K562 (cell line): ENCODE measurements at regions not wholly inside any gene's neighbourhood (a gene's known extent, or its start where the extent isn't known, plus 50 kb on each side); places are given as distances from the start of the nearest gene placed in this dataset.

Experiments used
- ATAC-seq: fragments of 200-7000 bp; cut with Tn5 transposase; 3 replicates; pipeline ENCODE4 v1.9.1; 2020; ENCODE audit warnings: moderate library complexity
- BruUV-seq: library from RNA; stranded (reverse); fragments of 400-500 nt; replicated peaks from 2 replicates; lab custom pipeline; 2021; lab: Mats Ljungman, UMichigan
- CTCF ChIA-PET: fragments of 300-600 bp; formaldehyde crosslinking; extraction: SDS; loops from one replicate; lab custom pipeline; 2021; ENCODE audit warnings: low intra/inter-chr PET ratio; lab: Yijun Ruan, JAX
- POLR2A ChIA-PET: fragments of 300-600, 350-650 bp; sonication (Branson Sonifier 250); formaldehyde crosslinking; extraction: SDS; loops from one replicate; lab custom pipeline; 2021; ENCODE audit warnings: antibody characterized with exemption, inconsistent platforms; lab: Yijun Ruan, JAX
- DNase-seq, 4 experiments: peaks; one replicate each; pipeline versions ENCODE4 v3.0.0 to v3.0.0-alpha.2; 2011 to 2018; ENCODE audit warnings: low spot score in 3 of 4, mixed read lengths in 3 of 4; ENCODE audit errors: extremely low read depth in 1 of 4
- FAIRE-seq: peaks from 2 replicates; lab custom pipeline; 2011; peaks lifted over from hg19 to GRCh38; lab: Jason Lieb, UNC
- H2AFZ ChIP-seq: 2 replicates; pipeline ENCODE4 v1.6.0; 2011; ENCODE audit warnings: low read depth, low read length, control low read depth, inconsistent platforms
- H3K27ac ChIP-seq: fragments of 200-600 bp; 3 replicates; pipeline ENCODE4 v1.8.0; 2011; ENCODE audit warnings: low read depth, mild to moderate bottlenecking, control low read depth, inconsistent platforms, low read length, moderate library complexity, mixed read lengths; ENCODE audit errors: extremely low read depth
- H3K27me3 ChIP-seq, 2 experiments: fragments of 300-600 bp in 1 of 2; 2 replicates in 1 of 2; 3 replicates in 1 of 2; pipeline versions ENCODE4 v1.6.0 to v1.8.0; 2011; ENCODE audit warnings: inconsistent platforms in 2 of 2, low read length in 2 of 2, mild to moderate bottlenecking in 1 of 2, mixed read lengths in 1 of 2, moderate library complexity in 1 of 2; ENCODE audit not compliant: control insufficient read depth in 2 of 2, insufficient read depth in 2 of 2
- H3K36me3 ChIP-seq: fragments of 300-600 bp; 3 replicates; pipeline ENCODE4 v1.8.0; 2011; ENCODE audit warnings: mild to moderate bottlenecking, low read length, inconsistent platforms; ENCODE audit not compliant: control insufficient read depth, insufficient read depth
- H3K4me1 ChIP-seq, 2 experiments: fragments of 200-600 bp in 1 of 2; replicated peaks in 1 of 2; 2 replicates in 1 of 2; 3 replicates in 1 of 2; pipeline versions ENCODE4 v1.5.1 to v1.8.0; 2011; ENCODE audit warnings: inconsistent platforms in 2 of 2, low read length in 2 of 2, mild to moderate bottlenecking in 1 of 2, mixed read lengths in 1 of 2, moderate library complexity in 1 of 2; ENCODE audit not compliant: control insufficient read depth in 2 of 2, insufficient read depth in 2 of 2
- H3K4me2 ChIP-seq: 2 replicates; pipeline ENCODE4 v1.6.1; 2011; ENCODE audit warnings: low read length, control low read depth, inconsistent platforms, mixed read lengths; ENCODE audit not compliant: insufficient read depth
- H3K4me3 ChIP-seq: fragments of 200-600 bp; sonication (generic), shearing (Covaris generic); 2 replicates; pipeline ENCODE4 v1.5.1; 2016; ENCODE audit warnings: control low read depth, inconsistent platforms
- H3K79me2 ChIP-seq: fragments of 200-600 bp; 3 replicates; pipeline ENCODE4 v1.8.0; 2011; ENCODE audit warnings: low read length, inconsistent platforms; ENCODE audit not compliant: control insufficient read depth, insufficient read depth
- H3K9ac ChIP-seq, 2 experiments: 2 replicates each; pipeline versions ENCODE4 v1.6.0 to v1.6.1; 2011; ENCODE audit warnings: low read depth in 2 of 2, low read length in 2 of 2, control low read depth in 1 of 2, inconsistent platforms in 1 of 2, mild to moderate bottlenecking in 1 of 2, mixed read lengths in 1 of 2; ENCODE audit not compliant: insufficient read depth in 1 of 2
- H3K9me1 ChIP-seq: one replicate; pipeline ENCODE4 v1.6.0; 2011; ENCODE audit warnings: inconsistent platforms, mild to moderate bottlenecking, low read length, moderate library complexity; ENCODE audit not compliant: control insufficient read depth, insufficient read depth
- H3K9me3 ChIP-seq: replicated peaks from 2 replicates; pipeline ENCODE4 v1.5.1; 2011; ENCODE audit warnings: low read depth, low read length, inconsistent platforms; ENCODE audit not compliant: control insufficient read depth, insufficient read depth
- H4K20me1 ChIP-seq: replicated peaks from 2 replicates; pipeline ENCODE4 v1.6.1; 2011; ENCODE audit warnings: low read length, inconsistent platforms, mixed read lengths; ENCODE audit not compliant: control insufficient read depth, insufficient read depth
- ADNP ChIP-seq: fragments of 200-800 bp; sonication (Bioruptor generic); IDR thresholded peaks from 2 replicates; pipeline ENCODE4 v1.6.1; 2016; ENCODE audit warnings: missing genetic modification characterization, missing compliant biosample characterization
- C11orf30 ChIP-seq: fragments of 450-650 bp; IDR thresholded peaks from 2 replicates; pipeline ENCODE4 v1.6.1; 2016; ENCODE audit warnings: low read depth, mild to moderate bottlenecking
- ESRRA ChIP-seq: fragments of 450-650 bp; IDR thresholded peaks from 2 replicates; pipeline ENCODE4 v1.6.1; 2014; ENCODE audit warnings: low read depth, mild to moderate bottlenecking, moderate library complexity, borderline replicate concordance
- SNRNP70 ChIP-seq: fragments of 200-400 bp; formaldehyde crosslinking; optimal IDR thresholded peaks from 2 replicates; pipeline ENCODE3; 2017; ENCODE audit warnings: low read depth, low read length
- U2AF2 ChIP-seq: fragments of 200-400 bp; formaldehyde crosslinking; optimal IDR thresholded peaks from 2 replicates; pipeline ENCODE3; 2017; ENCODE audit warnings: low read depth, mild to moderate bottlenecking, low read length
- ZNF274 ChIP-seq: IDR thresholded peaks from 2 replicates; pipeline ENCODE4 v1.6.1; 2011; ENCODE audit warnings: low read depth, mild to moderate bottlenecking, low read length, moderate library complexity, borderline replicate concordance
- ZNF282 ChIP-seq: sonication (generic); formaldehyde crosslinking; IDR thresholded peaks from 2 replicates; pipeline ENCODE4 v1.8.1; 2023; ENCODE audit warnings: missing genetic modification reagents
- ZNF316 ChIP-seq: fragments of 450-650 bp; IDR thresholded peaks from 2 replicates; pipeline ENCODE4 v1.6.1; 2016
- WGBS: fragments of 100-300 bp; shearing (Covaris generic); methylation state at CpG from one replicate; pipeline ENCODE4 v1.1.6; 2016; ENCODE audit warnings: low coverage, mixed read lengths; ENCODE audit not compliant: insufficient coverage; ENCODE audit errors: missing lambda C conversion rate; 5-methylcytosine and 5-hydroxymethylcytosine counted together
- in situ Hi-C: fragments of 300-500 bp; cut with MboI; formaldehyde crosslinking; loops from 4 replicates; pipeline ENCODE4 v1.15.0; 2018; ENCODE audit warnings: inconsistent platforms, mixed read lengths
- intact Hi-C: fragments of 100-400 bp; cut with micrococcal nuclease; formaldehyde crosslinking; loops from 2 replicates; pipeline ENCODE4 v1.14.2; 2022
- TF ChIP-seq, protein P1 (sequence below): sonication (generic); formaldehyde crosslinking; IDR thresholded peaks from 2 replicates; pipeline ENCODE4 v1.8.0; 2022; ENCODE audit warnings: mild to moderate bottlenecking, missing genetic modification reagents

DNA sequence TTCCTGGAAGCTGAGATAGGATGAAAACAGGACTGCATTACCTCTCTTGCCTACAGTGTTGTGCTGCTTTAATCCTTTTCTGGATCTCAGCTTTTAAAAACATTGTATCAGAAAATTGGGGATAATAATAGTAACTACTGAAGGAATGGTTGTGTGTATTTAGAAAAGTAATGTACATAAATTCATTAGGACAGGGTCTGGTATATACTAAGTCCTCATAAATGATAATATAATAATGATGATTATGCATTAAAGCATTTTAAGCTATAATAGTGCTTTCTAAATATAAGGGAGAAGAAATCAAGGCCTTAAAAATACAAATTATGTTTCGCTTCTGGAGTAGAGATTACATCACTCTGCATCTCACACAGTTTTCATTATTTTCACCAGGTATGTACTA lies 530.1 kb downstream of the ZNF385D start:
- ATAC-seq: no peak
- WGBS: 0% methylated on average over 1 of the region's 1 CpG
- Histone ChIP-seq H3K9me3 (no peaks in the 10 kb centered on the region), H3K79me2 (no peaks in the 10 kb centered on the region), H4K20me1 (no peaks in the 10 kb centered on the region)
- intact Hi-C loops: no loop called here
- TF ChIP-seq ESRRA (no peak), ZNF316 (peak; percentile 61; the same call in 1 of the 2 replicates), ADNP (tag) (no peak), C11orf30 (peak; percentile 32; the same call in 1 of the 2 replicates), ZNF282 (CRISPR knock-in tag) (no peak), U2AF2 (no peak), SNRNP70 (no peak), ZNF274 (no peak)
- TF ChIP-seq, protein P1, sequence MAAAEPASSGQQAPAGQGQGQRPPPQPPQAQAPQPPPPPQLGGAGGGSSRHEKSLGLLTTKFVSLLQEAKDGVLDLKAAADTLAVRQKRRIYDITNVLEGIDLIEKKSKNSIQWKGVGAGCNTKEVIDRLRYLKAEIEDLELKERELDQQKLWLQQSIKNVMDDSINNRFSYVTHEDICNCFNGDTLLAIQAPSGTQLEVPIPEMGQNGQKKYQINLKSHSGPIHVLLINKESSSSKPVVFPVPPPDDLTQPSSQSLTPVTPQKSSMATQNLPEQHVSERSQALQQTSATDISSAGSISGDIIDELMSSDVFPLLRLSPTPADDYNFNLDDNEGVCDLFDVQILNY (CRISPR knock-in tag): no peak
- TF ChIP-seq, all 486 proteins: peak for 2
- Histone ChIP-seq H3K27ac (no peak overlapping the region), H3K27me3 (no peaks in the 10 kb centered on the region), H3K9ac (no peak overlapping the region), H3K4me1 (no peaks in the 10 kb centered on the region), H3K4me3 (no peak overlapping the region), H3K4me2 (no peak overlapping the region), H3K9me1 (no peaks in the 10 kb centered on the region), H3K36me3 (no peaks in the 10 kb centered on the region), H2AFZ (no peak overlapping the region)
- in situ Hi-C loops: no loop called here
- DNase-seq: no peak
- no peak for FAIRE-seq
- ChIA-PET CTCF (no interaction called here), POLR2A (no interaction called here)
- BruUV-seq: no TSS peak
